Muscle of leg (tissue), 3 donors: ENCODE measurements at regions not wholly inside any gene's neighbourhood (a gene's known extent, or its start where the extent isn't known, plus 50 kb on each side); places are given as distances from the start of the nearest gene placed in this dataset.
A peak's percentile ranks its signal among the peaks of the same experiment; 100 is the strongest.
"Not testable (repeated sequence)": the region's sequence is repeated elsewhere in the genome, so short reads cannot be mapped to it uniquely, and the experiment has no call there.

Source experiments
- DNase-seq: peaks from one replicate; pipeline ENCODE4 v3.0.0; 2013
- H3K27ac ChIP-seq: one replicate; pipeline ENCODE4 v1.5.1; 2013; ENCODE audit warnings: mild to moderate bottlenecking, low read length, control low read depth
- H3K27me3 ChIP-seq: one replicate; pipeline ENCODE4 v1.6.1; 2013; ENCODE audit warnings: low read length; ENCODE audit not compliant: control insufficient read depth, insufficient read depth
- H3K36me3 ChIP-seq: one replicate; pipeline ENCODE4 v1.6.1; 2013; ENCODE audit warnings: low read length; ENCODE audit not compliant: control insufficient read depth, insufficient read depth
- H3K4me1 ChIP-seq: one replicate; pipeline ENCODE4 v1.6.1; 2013; ENCODE audit warnings: low read length; ENCODE audit not compliant: control insufficient read depth, insufficient read depth
- H3K4me3 ChIP-seq: one replicate; pipeline ENCODE4 v1.5.1; 2013; ENCODE audit warnings: low read length, control low read depth
- H3K9me3 ChIP-seq: replicated peaks from 2 replicates; pipeline ENCODE4 v1.6.1; 2013; ENCODE audit warnings: low read depth, low read length; ENCODE audit not compliant: control insufficient read depth
- WGBS: methylation state at CpG from one replicate; pipeline ENCODE4 v1.1.5; 2013; ENCODE audit warnings: missing lambda C conversion rate; ENCODE audit not compliant: insufficient coverage; 5-methylcytosine and 5-hydroxymethylcytosine counted together

DNA sequence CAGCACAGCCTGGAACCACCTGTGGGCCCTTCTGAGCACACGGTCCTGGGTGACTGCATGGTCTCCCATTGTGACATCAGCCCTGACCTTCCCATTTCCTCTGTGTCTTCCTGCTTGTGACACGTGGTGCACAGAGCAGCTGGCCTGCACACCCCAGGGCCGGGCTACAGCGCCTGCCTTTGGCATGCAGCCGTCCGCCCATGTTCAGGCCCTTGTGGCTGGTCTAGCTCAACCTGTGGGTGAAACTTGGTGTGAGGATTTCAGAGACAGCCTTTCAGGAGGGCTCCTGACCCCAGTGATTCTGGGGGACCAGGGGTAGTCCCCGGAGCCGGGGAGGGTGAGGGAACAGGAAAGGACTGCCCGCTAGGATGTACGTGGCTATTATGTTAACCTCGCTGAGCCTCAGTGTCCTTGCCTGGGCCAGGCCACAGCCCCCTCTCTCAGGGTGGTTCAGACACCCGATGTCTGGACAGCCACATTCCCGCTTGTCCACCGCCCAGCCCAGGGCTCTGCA lies 284.8 kb upstream of the HS6ST1 start:
- peak; percentile 56 for DNase-seq
- H3K4me1 ChIP-seq = peaks cover 20% of the 10 kb centered on the region
- no peaks in the 10 kb centered on the region for H3K36me3 ChIP-seq
- WGBS = 63% methylated on average over 9 of the region's 14 CpGs
- H3K27me3 ChIP-seq = no peaks in the 10 kb centered on the region
- no peak overlapping the region for H3K4me3 ChIP-seq
- H3K9me3 ChIP-seq = no peaks in the 10 kb centered on the region
- no peak overlapping the region for H3K27ac ChIP-seq

DNA sequence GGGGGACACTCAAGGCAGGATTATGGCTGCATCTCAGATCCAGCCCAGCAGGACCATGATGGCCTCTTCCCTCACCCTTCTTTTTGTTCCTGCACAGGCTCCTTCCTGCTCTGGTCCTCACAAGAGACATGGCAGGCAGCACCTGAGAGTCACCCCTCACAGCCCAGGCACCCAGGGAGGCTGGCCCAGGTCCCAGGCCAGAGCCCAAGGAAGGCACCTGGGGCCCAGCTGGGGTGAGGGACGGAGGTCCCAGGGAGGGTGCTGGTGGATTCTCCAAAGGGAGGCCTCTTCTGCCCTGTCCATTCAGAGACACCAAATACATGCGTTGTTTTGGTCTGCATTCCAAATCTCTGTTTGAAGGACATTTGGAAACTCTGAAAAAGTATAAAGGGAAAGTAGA lies 285.4 kb upstream of the HS6ST1 start:
- H3K4me3 ChIP-seq = no peak overlapping the region
- H3K36me3 ChIP-seq = no peaks in the 10 kb centered on the region
- H3K27me3 ChIP-seq = no peaks in the 10 kb centered on the region
- no peak for DNase-seq
- H3K27ac ChIP-seq = no peak overlapping the region
- H3K9me3 ChIP-seq = no peaks in the 10 kb centered on the region
- H3K4me1 ChIP-seq = peaks cover 20% of the 10 kb centered on the region
- WGBS = no CpG with 5 or more reads among the region's 2 CpGs

DNA sequence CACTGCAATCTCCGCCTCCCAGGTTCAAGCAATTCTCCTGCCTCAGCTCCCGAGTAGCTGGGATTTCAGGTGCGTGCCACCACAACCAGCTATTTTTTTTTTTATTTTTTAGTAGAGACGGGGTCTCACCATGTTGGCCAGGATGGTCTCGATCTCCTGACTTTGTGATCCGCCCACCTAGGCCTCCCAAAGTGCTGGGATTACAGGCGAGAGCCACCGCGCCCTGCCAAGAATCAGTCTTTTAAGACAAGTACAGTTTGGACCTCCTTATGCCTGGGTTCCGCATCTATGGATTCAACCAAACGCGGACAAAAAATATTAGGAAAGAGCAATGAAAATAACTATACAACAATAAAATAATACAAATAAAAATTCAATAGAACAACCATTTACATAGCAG lies 285.9 kb upstream of the HS6ST1 start:
- 94% methylated on average over 6 of the region's 12 CpGs for WGBS
- H3K27ac ChIP-seq, H3K36me3 ChIP-seq, H3K4me3 ChIP-seq, DNase-seq, H3K9me3 ChIP-seq, H3K27me3 ChIP-seq: not testable (repeated sequence)
- peaks cover 20% of the 10 kb centered on the region for H3K4me1 ChIP-seq

DNA sequence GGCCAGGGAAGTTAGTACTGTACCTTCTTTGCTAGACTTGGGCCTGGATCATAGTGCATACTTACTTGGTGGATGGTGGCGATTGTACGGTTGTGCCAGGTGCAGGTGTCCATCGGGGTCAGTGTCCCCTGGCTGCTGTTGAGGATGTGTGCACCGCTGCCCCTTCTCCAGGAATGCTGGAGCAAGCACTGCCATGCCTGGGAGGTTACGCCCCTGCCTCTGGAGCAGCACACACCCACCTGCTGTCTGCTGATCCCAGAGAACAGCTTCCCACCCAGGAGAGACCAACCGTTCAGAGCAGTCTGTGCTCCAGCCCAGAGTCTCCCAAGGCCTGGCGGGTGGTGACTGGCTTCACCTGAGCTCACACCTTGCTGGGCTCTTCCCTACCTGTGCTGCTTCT lies 286.8 kb upstream of the HS6ST1 start:
- no peak overlapping the region for H3K27ac ChIP-seq
- 88% methylated on average over 7 of the region's 7 CpGs for WGBS
- H3K27me3 ChIP-seq = no peaks in the 10 kb centered on the region
- no peak for DNase-seq
- peaks cover 20% of the 10 kb centered on the region for H3K4me1 ChIP-seq
- H3K4me3 ChIP-seq = no peak overlapping the region
- no peaks in the 10 kb centered on the region for H3K9me3 ChIP-seq
- H3K36me3 ChIP-seq = no peaks in the 10 kb centered on the region

DNA sequence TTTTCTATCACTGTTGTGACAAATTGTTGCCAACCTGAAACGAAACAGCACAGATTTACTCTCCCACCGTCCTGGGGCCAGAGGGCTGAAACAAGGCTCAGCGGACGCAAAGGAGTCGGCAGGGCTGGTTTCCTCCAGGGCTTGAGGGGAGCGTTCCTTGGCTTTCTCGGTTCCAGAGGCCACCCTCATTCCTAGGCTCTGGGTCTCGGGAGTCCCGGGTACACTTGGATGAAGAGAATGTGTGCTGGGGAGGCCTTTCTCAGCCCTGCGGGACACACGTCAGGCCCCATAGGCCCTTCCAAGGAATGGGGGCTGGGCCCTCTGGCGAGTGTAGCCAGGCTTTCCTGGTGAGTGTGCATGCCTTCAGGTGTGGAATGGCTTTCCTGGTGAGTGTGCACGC lies 287.3 kb upstream of the HS6ST1 start:
- WGBS = 92% methylated on average over 7 of the region's 13 CpGs
- DNase-seq = no peak
- no peak overlapping the region for H3K4me3 ChIP-seq
- H3K9me3 ChIP-seq = no peaks in the 10 kb centered on the region
- no peak overlapping the region for H3K27ac ChIP-seq
- H3K27me3 ChIP-seq = no peaks in the 10 kb centered on the region
- no peaks in the 10 kb centered on the region for H3K36me3 ChIP-seq
- H3K4me1 ChIP-seq = peaks cover 15% of the 10 kb centered on the region

DNA sequence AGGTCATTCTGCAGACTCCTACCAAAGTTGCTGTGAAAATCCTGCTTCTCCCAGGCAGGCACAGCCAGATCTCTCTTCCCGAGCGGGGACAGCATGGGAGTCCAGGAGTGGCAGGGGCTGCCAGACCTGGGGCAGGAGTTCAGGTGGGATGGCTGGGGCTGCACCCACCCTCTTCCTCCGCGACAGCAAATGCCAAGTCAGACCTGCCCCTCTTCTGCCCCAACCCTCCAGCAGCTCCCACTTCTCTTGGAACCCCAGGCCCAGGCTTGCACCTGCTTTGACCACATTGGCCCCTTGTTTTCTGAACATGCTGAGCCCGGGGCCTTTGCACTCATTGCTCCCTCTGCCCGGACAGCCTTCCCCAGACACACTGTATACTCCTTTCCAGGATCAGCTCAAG lies 288.2 kb upstream of the HS6ST1 start:
- Histone ChIP-seq H3K27me3 (no peaks in the 10 kb centered on the region), H3K4me3 (no peak overlapping the region), H3K27ac (no peak overlapping the region), H3K4me1 (peaks cover 10% of the 10 kb centered on the region), H3K9me3 (no peaks in the 10 kb centered on the region), H3K36me3 (no peaks in the 10 kb centered on the region)
- 91% methylated on average over 4 of the region's 6 CpGs for WGBS
- DNase-seq = no peak

DNA sequence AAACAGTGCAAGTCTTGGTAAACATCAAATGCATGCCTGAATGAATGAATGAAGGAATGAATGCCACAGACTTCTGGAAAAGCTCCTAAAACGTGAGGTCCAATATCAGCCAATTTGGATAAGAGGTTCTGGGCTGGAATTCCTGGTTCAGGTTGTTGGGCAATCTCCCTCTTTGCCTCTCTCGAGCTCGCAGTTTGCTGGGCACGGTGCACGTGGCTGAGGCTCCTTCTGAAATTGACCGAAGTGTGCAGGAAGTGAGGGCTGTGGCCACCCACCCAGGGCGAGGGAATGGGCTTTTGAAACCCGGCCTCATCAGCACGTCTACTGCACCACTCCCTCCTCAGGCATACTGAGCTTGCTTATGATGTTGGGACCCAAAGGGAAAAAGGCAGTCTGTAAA lies 288.8 kb upstream of the HS6ST1 start:
- H3K4me3 ChIP-seq = no peak overlapping the region
- H3K9me3 ChIP-seq = no peaks in the 10 kb centered on the region
- WGBS = 45% methylated on average over 5 of the region's 9 CpGs
- H3K27me3 ChIP-seq = no peaks in the 10 kb centered on the region
- H3K4me1 ChIP-seq = peaks cover 10% of the 10 kb centered on the region
- no peak overlapping the region for H3K27ac ChIP-seq
- peak; percentile 30 for DNase-seq
- H3K36me3 ChIP-seq = no peaks in the 10 kb centered on the region

DNA sequence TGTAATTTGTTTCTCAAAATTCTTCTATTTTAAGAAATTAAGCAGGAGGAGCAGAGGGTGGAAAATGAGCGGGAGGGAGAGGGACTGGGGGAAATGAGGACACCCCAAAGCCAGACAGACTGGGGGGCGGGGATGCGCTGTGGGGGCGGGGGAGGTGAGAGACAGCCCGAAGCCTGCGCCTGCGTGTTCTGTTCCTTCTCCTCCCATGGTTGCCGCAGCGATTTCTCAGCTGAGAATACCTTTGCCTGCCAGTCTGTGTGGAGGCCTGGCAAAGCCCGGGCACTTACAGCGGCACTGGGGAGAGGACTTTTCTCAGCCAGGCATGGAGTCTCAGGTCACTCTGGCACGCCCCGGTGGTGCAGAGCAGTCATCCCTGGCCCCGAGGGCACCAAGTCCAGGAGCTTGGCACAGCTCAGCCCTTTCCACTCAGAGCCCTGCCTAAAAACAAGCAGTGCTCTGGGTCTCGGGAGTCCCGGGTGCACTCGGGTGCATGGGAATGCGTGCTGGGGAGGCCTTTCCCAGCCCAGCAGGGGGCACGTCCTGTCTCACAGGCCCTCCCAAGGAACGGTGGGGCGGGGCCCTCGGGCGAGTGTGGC lies 289.3 kb upstream of the HS6ST1 start:
- no peak overlapping the region for H3K27ac ChIP-seq
- peaks cover 10% of the 10 kb centered on the region for H3K4me1 ChIP-seq
- no peaks in the 10 kb centered on the region for H3K27me3 ChIP-seq
- H3K36me3 ChIP-seq = no peaks in the 10 kb centered on the region
- no peak for DNase-seq
- H3K9me3 ChIP-seq = no peaks in the 10 kb centered on the region
- H3K4me3 ChIP-seq = no peak overlapping the region
- WGBS = 63% methylated on average over 17 of the region's 23 CpGs

DNA sequence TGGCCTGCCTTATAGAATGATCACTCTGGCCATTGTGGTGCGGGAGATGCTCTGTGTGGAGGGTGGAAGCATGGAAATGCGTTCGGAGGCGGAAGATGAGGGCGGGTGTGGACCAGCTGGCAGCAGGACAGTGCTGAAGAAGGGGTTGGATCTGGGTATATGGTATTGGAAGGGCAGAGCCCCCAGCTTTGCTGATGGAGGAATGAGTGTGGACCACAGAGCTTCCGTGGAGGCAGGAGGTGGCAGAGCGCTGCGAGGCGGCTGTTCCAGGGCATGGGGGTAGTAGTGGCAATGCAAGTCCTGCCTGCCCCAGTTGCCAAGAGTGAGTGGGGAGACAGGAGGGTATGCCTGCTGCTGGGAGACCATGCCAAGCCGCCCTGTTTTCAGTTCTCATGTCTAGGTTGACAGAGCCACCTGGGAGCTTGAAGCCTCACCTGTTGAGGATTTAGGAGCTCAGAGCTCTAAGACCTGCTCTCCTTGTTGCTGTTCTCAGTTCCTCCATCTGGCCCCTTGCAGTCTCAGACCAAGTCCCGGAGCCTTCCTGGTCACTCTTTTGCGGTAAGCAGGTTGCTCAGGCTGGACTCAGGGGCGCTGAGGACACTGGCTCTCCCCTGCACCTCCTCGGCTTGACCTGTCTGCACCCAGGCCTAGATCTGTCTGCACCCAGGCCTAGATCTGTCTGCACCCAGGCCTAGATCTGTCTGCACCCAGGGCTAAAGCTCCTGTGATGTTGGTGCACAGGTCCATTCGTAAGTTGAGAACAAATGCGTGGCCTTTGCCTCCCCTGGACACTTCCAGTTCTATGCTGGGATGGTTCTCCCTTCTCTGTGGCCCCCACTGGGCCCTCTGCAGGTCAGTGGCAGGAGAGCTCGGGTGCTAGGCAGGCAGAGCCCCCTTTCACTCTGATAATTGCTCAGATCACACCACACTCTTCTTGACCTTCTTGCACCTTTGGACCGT lies 290.5 kb upstream of the HS6ST1 start:
- Histone ChIP-seq H3K27me3 (no peaks in the 10 kb centered on the region), H3K27ac (no peak overlapping the region), H3K4me3 (no peak overlapping the region), H3K9me3 (no peaks in the 10 kb centered on the region), H3K36me3 (no peaks in the 10 kb centered on the region), H3K4me1 (peaks cover 3% of the 10 kb centered on the region)
- no peak for DNase-seq
- WGBS = 91% methylated on average over 17 of the region's 18 CpGs

DNA sequence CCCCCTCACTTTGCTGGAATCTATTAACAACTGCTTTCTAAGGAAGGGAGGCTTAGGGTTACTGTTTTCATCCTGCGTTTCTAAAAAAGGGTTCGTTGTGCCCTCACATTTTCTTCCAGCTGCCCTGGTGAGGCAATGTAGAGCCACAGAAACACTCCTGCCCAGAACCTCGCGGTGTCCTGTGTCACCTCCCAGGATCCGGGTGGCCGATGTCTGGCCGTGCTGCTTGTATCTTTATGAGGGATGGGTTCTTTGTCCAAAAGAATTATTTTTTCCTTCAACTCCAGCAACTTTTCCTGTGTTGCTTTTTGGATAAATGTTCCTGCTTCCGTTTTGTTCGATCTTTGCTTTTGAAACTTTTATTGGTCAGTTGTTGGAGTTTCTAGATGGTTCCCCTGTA lies 291.8 kb upstream of the HS6ST1 start:
- Histone ChIP-seq H3K9me3 (no peaks in the 10 kb centered on the region), H3K36me3 (no peaks in the 10 kb centered on the region), H3K27ac (no peak overlapping the region), H3K4me1 (peaks cover 3% of the 10 kb centered on the region), H3K4me3 (no peak overlapping the region), H3K27me3 (no peaks in the 10 kb centered on the region)
- no peak for DNase-seq
- WGBS = 71% methylated on average over 2 of the region's 9 CpGs
